GM19463 (cell line): ENCODE measurements at regions not wholly inside any gene's neighbourhood (a gene's known extent, or its start where the extent isn't known, plus 50 kb on each side); places are given as distances from the start of the nearest gene placed in this dataset.
"Not testable (repeated sequence)": the region's sequence is repeated elsewhere in the genome, so short reads cannot be mapped to it uniquely, and the experiment has no call there.

Source experiments
- ATAC-seq: cut with Tn5 transposase; IDR thresholded peaks from one replicate; pipeline ENCODE4 v1.9.1; 2021; ENCODE audit warnings: mild to moderate bottlenecking, moderate library complexity; ENCODE audit not compliant: unreplicated experiment

- no peak for ATAC-seq
These were observed 561.1 kb downstream of the KCTD16 start for GRCh38 chr5:144731786-144732185.

GRCh38 chr5:144712090-144712489 is 541.4 kb downstream of the KCTD16 start:
- peak; percentile 76 for ATAC-seq

GRCh38 chr5:144711172-144711571 is 540.5 kb downstream of the KCTD16 start:
- ATAC-seq = no peak

GRCh38 chr5:144710637-144711036 is 540.0 kb downstream of the KCTD16 start:
- peak; percentile 51 for ATAC-seq

GRCh38 chr5:144703776-144704175 is 533.1 kb downstream of the KCTD16 start:
- ATAC-seq = no peak

GRCh38 chr5:144698484-144698883 is 527.8 kb downstream of the KCTD16 start:
- no peak for ATAC-seq

GRCh38 chr5:144697847-144698262 is 527.2 kb downstream of the KCTD16 start:
- ATAC-seq = no peak

- no peak for ATAC-seq
These were observed 521.3 kb downstream of the KCTD16 start for GRCh38 chr5:144691936-144692335.

- no peak for ATAC-seq
These were observed 514.2 kb downstream of the KCTD16 start for GRCh38 chr5:144684899-144685298.

- ATAC-seq = no peak
These were observed 510.0 kb downstream of the KCTD16 start for GRCh38 chr5:144680711-144681110.

- no peak for ATAC-seq
These were observed 500.4 kb downstream of the KCTD16 start for GRCh38 chr5:144671066-144671465.

GRCh38 chr5:144659634-144660227 is 489.1 kb downstream of the KCTD16 start:
- ATAC-seq = no peak

- ATAC-seq = no peak
These were observed 473.6 kb downstream of the KCTD16 start for GRCh38 chr5:144644317-144644716.

- ATAC-seq = no peak
These were observed 468.1 kb downstream of the KCTD16 start for GRCh38 chr5:144638787-144639186.

- no peak for ATAC-seq
These were observed 463.5 kb downstream of the KCTD16 start for GRCh38 chr5:144634138-144634537.

- no peak for ATAC-seq
These were observed 427.9 kb downstream of the KCTD16 start for GRCh38 chr5:144598451-144599068.

GRCh38 chr5:144596517-144596916 is 425.8 kb downstream of the KCTD16 start:
- ATAC-seq = no peak

- ATAC-seq = no peak
These were observed 424.2 kb downstream of the KCTD16 start for GRCh38 chr5:144594919-144595318.

GRCh38 chr5:144594234-144594633 is 423.6 kb downstream of the KCTD16 start:
- not testable (repeated sequence) for ATAC-seq

GRCh38 chr5:144585681-144586080 is 415.0 kb downstream of the KCTD16 start:
- no peak for ATAC-seq

GRCh38 chr5:144583541-144584449 is 413.1 kb downstream of the KCTD16 start:
- ATAC-seq = no peak

- no peak for ATAC-seq
These were observed 411.4 kb downstream of the KCTD16 start for GRCh38 chr5:144582066-144582465.
